DOHH2 (cell line): ENCODE measurements at regions not wholly inside any gene's neighbourhood (a gene's known extent, or its start where the extent isn't known, plus 50 kb on each side); places are given as distances from the start of the nearest gene placed in this dataset.

Source experiments
- H3F3A ChIP-seq: fragments of 200-600 bp; sonication (generic), shearing (Covaris generic); 2 replicates; pipeline ENCODE4 v1.6.0; 2016; ENCODE audit warnings: antibody characterized with exemption, mild to moderate bottlenecking; ENCODE audit not compliant: control insufficient read depth, insufficient read depth
- H3K27ac ChIP-seq: fragments of 200-600 bp; sonication (generic); 2 replicates; pipeline ENCODE4 v1.5.1; 2014; ENCODE audit warnings: low read depth, mild to moderate bottlenecking, low read length, moderate library complexity
- H3K27me3 ChIP-seq: fragments of 200-600 bp; sonication (generic); 2 replicates; pipeline ENCODE4 v1.6.1; 2014; ENCODE audit warnings: mild to moderate bottlenecking, low read length, mixed read lengths; ENCODE audit not compliant: control insufficient read depth
- H3K36me3 ChIP-seq: fragments of 200-600 bp; sonication (generic); 2 replicates; pipeline ENCODE4 v1.6.1; 2014; ENCODE audit warnings: mild to moderate bottlenecking, low read length, moderate library complexity, mixed read lengths; ENCODE audit not compliant: control insufficient read depth
- H3K4me1 ChIP-seq: fragments of 200-600 bp; sonication (generic); 2 replicates; pipeline ENCODE4 v1.6.1; 2014; ENCODE audit warnings: mild to moderate bottlenecking, low read length, mixed read lengths; ENCODE audit not compliant: control insufficient read depth
- H3K4me2 ChIP-seq: fragments of 200-600 bp; sonication (generic); 2 replicates; pipeline ENCODE4 v1.6.0; 2014; ENCODE audit warnings: mild to moderate bottlenecking, low read length, moderate library complexity
- H3K4me3 ChIP-seq: fragments of 200-600 bp; sonication (generic); 2 replicates; pipeline ENCODE4 v1.5.1; 2014; ENCODE audit warnings: mild to moderate bottlenecking, low read length, mixed read lengths
- H3K79me2 ChIP-seq: fragments of 200-600 bp; sonication (generic); 2 replicates; pipeline ENCODE4 v1.6.1; 2014; ENCODE audit warnings: mild to moderate bottlenecking, low read length, mixed read lengths; ENCODE audit not compliant: control insufficient read depth
- H3K9me2 ChIP-seq: fragments of 200-600 bp; sonication (generic); replicated peaks from 2 replicates; pipeline ENCODE4 v1.6.1; 2014; ENCODE audit warnings: mild to moderate bottlenecking, low read length, mixed read lengths; ENCODE audit not compliant: control insufficient read depth
- H3K9me3 ChIP-seq: fragments of 200-600 bp; sonication (generic); 2 replicates; pipeline ENCODE4 v1.6.1; 2014; ENCODE audit warnings: antibody characterized with exemption, low read length, mixed read lengths; ENCODE audit not compliant: control insufficient read depth, insufficient read depth
- H4K20me1 ChIP-seq: fragments of 200-600 bp; sonication (generic); 2 replicates; pipeline ENCODE4 v1.6.0; 2014; ENCODE audit warnings: low read depth, mild to moderate bottlenecking, antibody characterized with exemption, low read length, moderate library complexity; ENCODE audit not compliant: control insufficient read depth, insufficient read depth
- EZH2phosphoT487 ChIP-seq: fragments of 200-600 bp; sonication (generic); IDR thresholded peaks from 2 replicates; pipeline ENCODE4 v1.6.1; 2017; ENCODE audit warnings: borderline replicate concordance, mild to moderate bottlenecking, antibody characterized with exemption, low read length, moderate library complexity, mixed read lengths
- TF ChIP-seq, protein P1 (sequence below): fragments of 200-600 bp; sonication (generic); IDR thresholded peaks from one replicate; pipeline ENCODE4 v1.5.1; 2014; ENCODE audit warnings: antibody characterized with exemption, mild to moderate bottlenecking, low read depth, low read length; ENCODE audit not compliant: poor library complexity, severe bottlenecking

GRCh38 chr18:59765343-59765742 lies 68.1 kb upstream of the CCBE1 start:
- TF ChIP-seq, protein P1, sequence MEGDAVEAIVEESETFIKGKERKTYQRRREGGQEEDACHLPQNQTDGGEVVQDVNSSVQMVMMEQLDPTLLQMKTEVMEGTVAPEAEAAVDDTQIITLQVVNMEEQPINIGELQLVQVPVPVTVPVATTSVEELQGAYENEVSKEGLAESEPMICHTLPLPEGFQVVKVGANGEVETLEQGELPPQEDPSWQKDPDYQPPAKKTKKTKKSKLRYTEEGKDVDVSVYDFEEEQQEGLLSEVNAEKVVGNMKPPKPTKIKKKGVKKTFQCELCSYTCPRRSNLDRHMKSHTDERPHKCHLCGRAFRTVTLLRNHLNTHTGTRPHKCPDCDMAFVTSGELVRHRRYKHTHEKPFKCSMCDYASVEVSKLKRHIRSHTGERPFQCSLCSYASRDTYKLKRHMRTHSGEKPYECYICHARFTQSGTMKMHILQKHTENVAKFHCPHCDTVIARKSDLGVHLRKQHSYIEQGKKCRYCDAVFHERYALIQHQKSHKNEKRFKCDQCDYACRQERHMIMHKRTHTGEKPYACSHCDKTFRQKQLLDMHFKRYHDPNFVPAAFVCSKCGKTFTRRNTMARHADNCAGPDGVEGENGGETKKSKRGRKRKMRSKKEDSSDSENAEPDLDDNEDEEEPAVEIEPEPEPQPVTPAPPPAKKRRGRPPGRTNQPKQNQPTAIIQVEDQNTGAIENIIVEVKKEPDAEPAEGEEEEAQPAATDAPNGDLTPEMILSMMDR = no peak
- no peak for TF ChIP-seq EZH2phosphoT487
- Histone ChIP-seq H3K27ac (no peak overlapping the region), H3K9me2 (no peaks in the 10 kb centered on the region), H3F3A (no peaks in the 10 kb centered on the region), H3K4me3 (no peak overlapping the region), H3K9me3 (no peaks in the 10 kb centered on the region), H4K20me1 (no peaks in the 10 kb centered on the region), H3K79me2 (no peaks in the 10 kb centered on the region), H3K4me2 (no peak overlapping the region), H3K36me3 (no peaks in the 10 kb centered on the region), H3K4me1 (no peaks in the 10 kb centered on the region), H3K27me3 (no peaks in the 10 kb centered on the region)

DNA sequence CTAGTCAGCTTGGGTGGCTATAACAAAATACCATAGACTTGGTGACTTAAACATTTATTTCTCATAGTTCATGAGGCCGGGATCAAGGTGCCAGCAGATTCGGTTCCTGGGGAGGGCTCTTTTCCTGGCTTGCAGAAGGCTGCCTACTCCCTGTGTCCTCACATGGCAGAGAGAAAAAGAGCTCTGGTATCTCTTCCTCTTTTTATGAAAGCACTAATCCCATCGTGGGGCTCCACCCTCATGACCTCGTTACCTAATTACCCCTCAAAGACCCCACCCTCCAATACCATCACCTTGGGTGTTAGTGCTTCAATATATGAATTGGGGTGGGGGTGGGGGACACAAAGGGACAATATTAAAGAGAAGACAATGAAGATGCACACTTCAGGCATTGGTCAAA lies 67.1 kb upstream of the CCBE1 start:
- Histone ChIP-seq H3K27me3 (no peaks in the 10 kb centered on the region), H3K79me2 (no peaks in the 10 kb centered on the region), H3F3A (no peaks in the 10 kb centered on the region), H3K4me3 (no peak overlapping the region), H3K9me2 (no peaks in the 10 kb centered on the region), H4K20me1 (no peaks in the 10 kb centered on the region), H3K36me3 (no peaks in the 10 kb centered on the region), H3K4me2 (no peak overlapping the region), H3K9me3 (no peaks in the 10 kb centered on the region), H3K27ac (no peak overlapping the region), H3K4me1 (no peaks in the 10 kb centered on the region)
- TF ChIP-seq, protein P1 = no peak
- TF ChIP-seq EZH2phosphoT487 = no peak

DNA sequence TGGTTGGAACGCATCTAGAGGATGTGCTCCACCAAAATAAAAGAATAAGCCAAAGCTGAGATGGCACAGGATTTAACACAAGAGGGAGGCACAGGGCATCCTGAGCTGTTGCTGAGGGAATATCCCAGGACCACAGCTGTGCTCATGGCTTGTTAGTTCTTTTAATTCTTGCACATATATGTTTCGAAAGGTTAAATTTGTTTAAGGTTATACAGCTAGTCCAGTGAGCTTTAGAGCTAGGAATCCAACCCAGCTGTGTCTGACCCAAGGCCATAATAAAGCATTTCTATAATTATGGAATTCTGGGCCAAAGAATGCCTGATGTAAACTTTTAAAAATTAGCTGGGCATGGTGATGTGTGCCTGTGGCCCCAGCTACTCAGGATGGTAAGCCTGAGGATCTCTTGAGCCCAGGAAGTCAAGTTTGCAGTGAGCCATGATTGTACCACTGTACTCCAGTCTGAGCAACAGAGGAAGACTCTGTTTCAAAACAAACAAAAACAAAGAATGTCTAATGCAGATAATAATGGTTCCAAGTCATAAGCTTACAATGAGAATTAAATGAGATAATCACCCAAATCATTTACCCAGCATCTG lies 66.4 kb upstream of the CCBE1 start:
- H3K79me2 ChIP-seq = no peaks in the 10 kb centered on the region
- H3K4me3 ChIP-seq = no peak overlapping the region
- no peaks in the 10 kb centered on the region for H3K36me3 ChIP-seq
- H3K4me2 ChIP-seq = no peak overlapping the region
- H3K27me3 ChIP-seq = no peaks in the 10 kb centered on the region
- no peak overlapping the region for H3K27ac ChIP-seq
- no peaks in the 10 kb centered on the region for H3K9me3 ChIP-seq
- H3F3A ChIP-seq = no peaks in the 10 kb centered on the region
- no peaks in the 10 kb centered on the region for H4K20me1 ChIP-seq
- H3K9me2 ChIP-seq = no peaks in the 10 kb centered on the region
- no peaks in the 10 kb centered on the region for H3K4me1 ChIP-seq
- no peak for TF ChIP-seq EZH2phosphoT487
- TF ChIP-seq, protein P1 = no peak
